CD14-positive monocyte (primary cell): ENCODE measurements at regions not wholly inside any gene's neighbourhood (a gene's known extent, or its start where the extent isn't known, plus 50 kb on each side); places are given as distances from the start of the nearest gene placed in this dataset.

Experiments used
- DNase-seq, 3 donors: peaks; one replicate each; pipeline ENCODE4 v3.0.0-alpha.2; 2011 to 2022
- H2AFZ ChIP-seq: 2 replicates; pipeline ENCODE4 v1.6.0; 2012; ENCODE audit warnings: mild to moderate bottlenecking, low read depth, low read length, inconsistent platforms; ENCODE audit not compliant: insufficient read depth, poor library complexity, severe bottlenecking
- H3K27ac ChIP-seq, 2 donors: 1 replicate in 1 of 2; 2 replicates in 1 of 2; pipeline ENCODE4 v1.5.1; 2012 to 2013; ENCODE audit warnings: low read length in 2 of 2, control low read depth in 1 of 2, inconsistent platforms in 1 of 2, low read depth in 1 of 2, mild to moderate bottlenecking in 1 of 2
- H3K27me3 ChIP-seq, 2 donors: one replicate each; pipeline versions ENCODE4 v1.6.0 to v1.6.1; 2011 to 2013; ENCODE audit warnings: low read length in 2 of 2; ENCODE audit not compliant: control insufficient read depth in 2 of 2, insufficient read depth in 2 of 2
- H3K36me3 ChIP-seq, 2 donors: replicated peaks in 1 of 2; 1 replicate in 1 of 2; 2 replicates in 1 of 2; pipeline versions ENCODE4 v1.5.1 to v1.6.1; 2012 to 2013; ENCODE audit warnings: low read length in 2 of 2, control low read depth in 1 of 2, inconsistent platforms in 1 of 2, mild to moderate bottlenecking in 1 of 2; ENCODE audit not compliant: insufficient read depth in 2 of 2, control insufficient read depth in 1 of 2
- H3K4me1 ChIP-seq, 2 donors: 1 replicate in 1 of 2; 2 replicates in 1 of 2; pipeline versions ENCODE4 v1.5.1 to v1.6.1; 2012 to 2013; ENCODE audit warnings: low read length in 2 of 2, control low read depth in 1 of 2, inconsistent platforms in 1 of 2, mild to moderate bottlenecking in 1 of 2, moderate library complexity in 1 of 2; ENCODE audit not compliant: insufficient read depth in 2 of 2, control insufficient read depth in 1 of 2
- H3K4me2 ChIP-seq: replicated peaks from 2 replicates; pipeline ENCODE3; 2012; ENCODE audit warnings: low read length, moderate library complexity, mild to moderate bottlenecking; ENCODE audit not compliant: poor library complexity, severe bottlenecking; ENCODE audit errors: extremely low read depth
- H3K4me3 ChIP-seq, 3 experiments: fragments of 200-600 bp in 1 of 3; sonication (generic) in 1 of 3; replicated peaks in 1 of 3; 1 replicate in 2 of 3; 2 replicates in 1 of 3; pipeline ENCODE4 v1.5.1; 2011 to 2013; ENCODE audit warnings: low read length in 3 of 3, mild to moderate bottlenecking in 3 of 3, control low read depth in 2 of 3, low read depth in 2 of 3, inconsistent platforms in 1 of 3, moderate library complexity in 1 of 3
- H3K79me2 ChIP-seq: 2 replicates; pipeline ENCODE4 v1.6.0; 2012; ENCODE audit warnings: mild to moderate bottlenecking, control low read depth, inconsistent platforms, low read length, moderate library complexity; ENCODE audit not compliant: insufficient read depth
- H3K9ac ChIP-seq: 2 replicates; pipeline ENCODE4 v1.6.0; 2017; ENCODE audit warnings: low read length, mild to moderate bottlenecking; ENCODE audit not compliant: insufficient read depth, poor library complexity, severe bottlenecking
- H3K9me3 ChIP-seq, 2 donors: replicated peaks in 1 of 2; 1 replicate in 1 of 2; 2 replicates in 1 of 2; pipeline versions ENCODE4 v1.5.1 to v1.6.1; 2012 to 2013; ENCODE audit warnings: low read length in 2 of 2, control low read depth in 1 of 2; ENCODE audit not compliant: control insufficient read depth in 1 of 2, insufficient read depth in 1 of 2
- H4K20me1 ChIP-seq: 2 replicates; pipeline ENCODE4 v1.6.0; 2012; ENCODE audit warnings: mild to moderate bottlenecking, low read length, control low read depth, moderate library complexity; ENCODE audit not compliant: insufficient read depth
- H3K27ac Mint-ChIP-seq, 7 donors: one replicate each; pipeline ENCODE4 v1.8.0; 2020; ENCODE audit warnings: mild to moderate bottlenecking in 7 of 7, mixed read lengths in 7 of 7, moderate library complexity in 6 of 7, inconsistent platforms in 2 of 7
- H3K27me3 Mint-ChIP-seq, 3 donors: one replicate each; pipeline ENCODE4 v1.8.0; 2021 to 2022; ENCODE audit warnings: low read depth in 3 of 3, mild to moderate bottlenecking in 3 of 3, mixed read lengths in 3 of 3, moderate library complexity in 3 of 3, inconsistent platforms in 1 of 3
- H3K36me3 Mint-ChIP-seq, 2 donors: one replicate each; pipeline ENCODE4 v1.8.0; 2020; ENCODE audit warnings: mixed read lengths in 2 of 2, inconsistent platforms in 1 of 2, mild to moderate bottlenecking in 1 of 2
- H3K4me1 Mint-ChIP-seq: one replicate; pipeline ENCODE4 v1.8.0; 2020; ENCODE audit warnings: mild to moderate bottlenecking, mixed read lengths
- H3K4me3 Mint-ChIP-seq, 2 donors: one replicate each; pipeline ENCODE4 v1.8.0; 2020; ENCODE audit warnings: mild to moderate bottlenecking in 2 of 2, mixed read lengths in 2 of 2, moderate library complexity in 1 of 2
- H3K9me3 Mint-ChIP-seq, 7 donors: one replicate each; pipeline ENCODE4 v1.8.0; 2020 to 2022; ENCODE audit warnings: mixed read lengths in 7 of 7, mild to moderate bottlenecking in 6 of 7, moderate library complexity in 6 of 7, inconsistent platforms in 2 of 7
- CTCF ChIP-seq: fragments of 200-600 bp; IDR thresholded peaks from one replicate; pipeline ENCODE4 v1.8.0; 2022; ENCODE audit warnings: antibody characterized with exemption, mild to moderate bottlenecking
- WGBS: methylation state at CpG from one replicate; pipeline ENCODE4 v1.1.5; 2013; ENCODE audit warnings: missing lambda C conversion rate; ENCODE audit not compliant: insufficient coverage; 5-methylcytosine and 5-hydroxymethylcytosine counted together
- intact Hi-C, 2 donors: fragments of 100-400 bp; cut with micrococcal nuclease; formaldehyde crosslinking; loops; one replicate each; pipeline versions ENCODE4 v1.15.0 to v1.15.1; 2023

GRCh38 chr14:26941521-26941920, 343.7 kb upstream of the NOVA1 start:
- H3K27me3 Mint-ChIP-seq = no peaks in the 10 kb centered on the region
- 100% methylated on average over 1 of the region's 2 CpGs for WGBS
- Histone ChIP-seq H3K4me3 (no peak overlapping the region), H3K27ac (no peak overlapping the region), H3K9me3 (no peaks in the 10 kb centered on the region), H2AFZ (no peak overlapping the region), H3K4me2 (no peak overlapping the region), H4K20me1 (no peaks in the 10 kb centered on the region), H3K9ac (no peak overlapping the region), H3K79me2 (no peaks in the 10 kb centered on the region), H3K4me1 (no peaks in the 10 kb centered on the region), H3K27me3 (no peaks in the 10 kb centered on the region), H3K36me3 (no peaks in the 10 kb centered on the region)
- no peak overlapping the region for H3K27ac Mint-ChIP-seq
- no peak for TF ChIP-seq CTCF
- no peaks in the 10 kb centered on the region for H3K36me3 Mint-ChIP-seq
- no peak for DNase-seq
- H3K4me1 Mint-ChIP-seq = no peaks in the 10 kb centered on the region
- no peak overlapping the region for H3K4me3 Mint-ChIP-seq
- intact Hi-C loops = no loop called here
- H3K9me3 Mint-ChIP-seq = peaks cover 0 to 3% (median 0%) of the 10 kb centered on the region in 7 donors

- intact Hi-C loops = no loop called here
- Mint-ChIP-seq H3K9me3 (peaks cover 0 to 6% (median 0%) of the 10 kb centered on the region in 7 donors), H3K4me3 (no peak overlapping the region), H3K27me3 (no peaks in the 10 kb centered on the region), H3K36me3 (no peaks in the 10 kb centered on the region), H3K27ac (no peak overlapping the region), H3K4me1 (no peaks in the 10 kb centered on the region)
- Histone ChIP-seq H3K9ac (no peak overlapping the region), H3K36me3 (no peaks in the 10 kb centered on the region), H3K9me3 (no peaks in the 10 kb centered on the region), H2AFZ (no peak overlapping the region), H3K4me3 (no peak overlapping the region), H3K27ac (no peak overlapping the region), H3K4me2 (no peak overlapping the region), H3K79me2 (no peaks in the 10 kb centered on the region), H3K4me1 (no peaks in the 10 kb centered on the region), H3K27me3 (no peaks in the 10 kb centered on the region), H4K20me1 (no peaks in the 10 kb centered on the region)
- TF ChIP-seq CTCF = no peak
- no peak for DNase-seq
- WGBS = no CpG with 5 or more reads among the region's 1 CpG
Measured at GRCh38 chr14:26947265-26947664, 349.4 kb upstream of the NOVA1 start.
